ENCODE measurements at regions not wholly inside any gene's neighbourhood (a gene's known extent, or its start where the extent isn't known, plus 50 kb on each side); places are given as distances from the start of the nearest gene placed in this dataset.

GRCh38 chr10:10642189-10642588 is 375.5 kb upstream of the CELF2 start:
- peaks cover 1% of the 10 kb centered on the region for H3K4me1 Mint-ChIP-seq (ENCODE audit: low read depth, unreplicated experiment)
- no peak for DNase-seq
- no peak for TF ChIP-seq CTCF (IDR thresholded peaks at IDR 0.05; ENCODE audit: partially characterized antibody, unreplicated experiment)

GRCh38 chr10:10642751-10643150 is 374.9 kb upstream of the CELF2 start:
- peaks cover 2% of the 10 kb centered on the region for H3K27me3 Mint-ChIP-seq (ENCODE audit: unreplicated experiment)
- no peak for TF ChIP-seq CTCF (IDR thresholded peaks at IDR 0.05; ENCODE audit: partially characterized antibody, unreplicated experiment)
- no peak for DNase-seq
- H3K9me3 Mint-ChIP-seq (ENCODE audit: unreplicated experiment): no peaks in the 10 kb centered on the region
- H3K36me3 Mint-ChIP-seq (ENCODE audit: unreplicated experiment): no peaks in the 10 kb centered on the region
- H3K27ac Mint-ChIP-seq (ENCODE audit: unreplicated experiment): no peak overlapping the region
- peaks cover 1% of the 10 kb centered on the region for H3K4me1 Mint-ChIP-seq (ENCODE audit: low read depth, unreplicated experiment)
- no peak overlapping the region for H3K4me3 Mint-ChIP-seq (ENCODE audit: unreplicated experiment)

More at GRCh38 chr10:10642189-10642588, 375.5 kb upstream of the CELF2 start:
- Mint-ChIP-seq H3K4me3 (ENCODE audit: unreplicated experiment) (no peak overlapping the region), H3K27ac (ENCODE audit: unreplicated experiment) (no peak overlapping the region), H3K27me3 (ENCODE audit: unreplicated experiment) (peaks cover 2% of the 10 kb centered on the region), H3K36me3 (ENCODE audit: unreplicated experiment) (no peaks in the 10 kb centered on the region), H3K9me3 (ENCODE audit: unreplicated experiment) (no peaks in the 10 kb centered on the region)

- no peak for TF ChIP-seq CTCF (IDR thresholded peaks at IDR 0.05; ENCODE audit: partially characterized antibody, unreplicated experiment)
- no peak overlapping the region for H3K27ac Mint-ChIP-seq (ENCODE audit: unreplicated experiment)
- H3K9me3 Mint-ChIP-seq (ENCODE audit: unreplicated experiment): no peaks in the 10 kb centered on the region
- DNase-seq: no peak
- H3K4me3 Mint-ChIP-seq (ENCODE audit: unreplicated experiment): no peak overlapping the region
- H3K4me1 Mint-ChIP-seq (ENCODE audit: low read depth, unreplicated experiment): peaks cover 1% of the 10 kb centered on the region
- H3K27me3 Mint-ChIP-seq (ENCODE audit: unreplicated experiment): peaks cover 2% of the 10 kb centered on the region
- H3K36me3 Mint-ChIP-seq (ENCODE audit: unreplicated experiment): peaks cover 12% of the 10 kb centered on the region
Observed at GRCh38 chr10:10644008-10644646, 373.5 kb upstream of the CELF2 start.

GRCh38 chr10:10644676-10645385 is 372.8 kb upstream of the CELF2 start:
- Mint-ChIP-seq H3K27me3 (ENCODE audit: unreplicated experiment) (peaks cover 2% of the 10 kb centered on the region), H3K4me1 (ENCODE audit: low read depth, unreplicated experiment) (peaks cover 1% of the 10 kb centered on the region), H3K9me3 (ENCODE audit: unreplicated experiment) (no peaks in the 10 kb centered on the region), H3K27ac (ENCODE audit: unreplicated experiment) (no peak overlapping the region), H3K4me3 (ENCODE audit: unreplicated experiment) (no peak overlapping the region), H3K36me3 (ENCODE audit: unreplicated experiment) (peaks cover 12% of the 10 kb centered on the region)
- DNase-seq: no peak
- TF ChIP-seq CTCF (IDR thresholded peaks at IDR 0.05; ENCODE audit: partially characterized antibody, unreplicated experiment): no peak

GRCh38 chr10:10647331-10647730 is 370.3 kb upstream of the CELF2 start:
- Mint-ChIP-seq H3K4me3 (ENCODE audit: unreplicated experiment) (no peak overlapping the region), H3K4me1 (ENCODE audit: low read depth, unreplicated experiment) (peaks cover 1% of the 10 kb centered on the region), H3K9me3 (ENCODE audit: unreplicated experiment) (peaks cover 4% of the 10 kb centered on the region), H3K27me3 (ENCODE audit: unreplicated experiment) (peaks cover 4% of the 10 kb centered on the region), H3K27ac (ENCODE audit: unreplicated experiment) (no peak overlapping the region), H3K36me3 (ENCODE audit: unreplicated experiment) (peaks cover 16% of the 10 kb centered on the region)
- TF ChIP-seq CTCF (IDR thresholded peaks at IDR 0.05; ENCODE audit: partially characterized antibody, unreplicated experiment): no peak
- no peak for DNase-seq
